Esophagus muscularis mucosa (tissue), 4 donors: ENCODE measurements at regions not wholly inside any gene's neighbourhood (a gene's known extent, or its start where the extent isn't known, plus 50 kb on each side); places are given as distances from the start of the nearest gene placed in this dataset.

Experiments
- DNase-seq: peaks from one replicate; pipeline ENCODE4 v3.0.0-alpha.2; 2017; ENCODE audit errors: extremely low spot score
- H3K27ac ChIP-seq, 4 donors: fragments of 200-600 bp; sonication (generic); replicated peaks in 1 of 4; 1 replicate in 3 of 4; 2 replicates in 1 of 4; pipeline ENCODE4 v1.5.1; 2016 to 2019; ENCODE audit warnings: mild to moderate bottlenecking in 1 of 4
- H3K27me3 ChIP-seq, 4 donors: fragments of 200-600 bp; sonication (generic); one replicate each; pipeline versions ENCODE4 v1.5.1 to v1.6.0; 2016 to 2019
- H3K36me3 ChIP-seq, 4 donors: fragments of 200-600 bp; sonication (generic); one replicate each; pipeline ENCODE4 v1.5.1; 2016 to 2019
- H3K4me1 ChIP-seq, 4 donors: fragments of 200-600 bp; sonication (generic); one replicate each; pipeline ENCODE4 v1.5.1; 2016 to 2019
- H3K4me3 ChIP-seq, 4 donors: fragments of 200-600 bp; sonication (generic); 1 replicate in 2 of 4; 2 replicates in 2 of 4; pipeline ENCODE4 v1.5.1; 2016 to 2019; ENCODE audit warnings: mild to moderate bottlenecking in 4 of 4, moderate library complexity in 1 of 4
- H3K9me3 ChIP-seq, 4 donors: fragments of 200-600 bp; sonication (generic); 1 replicate in 3 of 4; 2 replicates in 1 of 4; pipeline ENCODE4 v1.5.1; 2016 to 2019
- CTCF ChIP-seq, 3 experiments: fragments of 200-600 bp in 2 of 3; fragments of 450-650 bp in 1 of 3; sonication (generic) in 2 of 3; IDR thresholded peaks; one replicate each; pipeline ENCODE4 v1.5.1; 2017 to 2019; ENCODE audit warnings: antibody characterized with exemption in 3 of 3, mild to moderate bottlenecking in 2 of 3, moderate library complexity in 1 of 3
- EP300 ChIP-seq: sonication (generic); formaldehyde crosslinking; IDR thresholded peaks from one replicate; pipeline ENCODE4 v1.6.1; 2017; ENCODE audit warnings: antibody characterized with exemption
- POLR2A ChIP-seq: fragments of 450-650 bp; IDR thresholded peaks from one replicate; pipeline ENCODE4 v1.6.1; 2017; ENCODE audit warnings: antibody characterized with exemption, moderate library complexity, mild to moderate bottlenecking, low read depth
- POLR2AphosphoS5 ChIP-seq, 2 donors: sonication (generic); formaldehyde crosslinking; IDR thresholded peaks; one replicate each; pipeline ENCODE4 v1.6.1; 2017; ENCODE audit warnings: antibody characterized with exemption in 2 of 2
- WGBS: methylation state at CpG from one replicate; pipeline ENCODE4 v1.1.5; 2018; 5-methylcytosine and 5-hydroxymethylcytosine counted together
- intact Hi-C: fragments of 100-400 bp; cut with DNase I; formaldehyde crosslinking; loops from one replicate; pipeline ENCODE4 v1.15.1; 2023

- H3K4me3 ChIP-seq: no peak overlapping the region
- H3K27me3 ChIP-seq: no peaks in the 10 kb centered on the region
- no peaks in the 10 kb centered on the region for H3K36me3 ChIP-seq
- H3K4me1 ChIP-seq: no peaks in the 10 kb centered on the region
- H3K9me3 ChIP-seq: no peaks in the 10 kb centered on the region
- no peak for TF ChIP-seq EP300
- no peak for TF ChIP-seq CTCF (IDR thresholded peaks at IDR 0.05)
- no peak for TF ChIP-seq POLR2A
- intact Hi-C loops: no loop called here
- no peak for DNase-seq
- H3K27ac ChIP-seq: no peak overlapping the region
- 90% methylated on average over 8 of the region's 8 CpGs for WGBS
These were observed 57.3 kb downstream of the HHEX start for GRCh38 chr10:92747066-92747465.

- TF ChIP-seq EP300 (no peak), POLR2AphosphoS5 (IDR thresholded peaks at IDR 0.05) (no peak), POLR2A (no peak), CTCF (IDR thresholded peaks at IDR 0.05) (no peak)
- intact Hi-C loops: no loop called here
- Histone ChIP-seq H3K4me3 (no peak overlapping the region), H3K27ac (no peak overlapping the region), H3K9me3 (no peaks in the 10 kb centered on the region), H3K27me3 (no peaks in the 10 kb centered on the region), H3K4me1 (no peaks in the 10 kb centered on the region), H3K36me3 (no peaks in the 10 kb centered on the region)
- 79% methylated on average over 2 of the region's 2 CpGs for WGBS
- DNase-seq: no peak
These were observed 57.8 kb downstream of the HHEX start for GRCh38 chr10:92747600-92747999.

- DNase-seq: no peak
- Histone ChIP-seq H3K36me3 (no peaks in the 10 kb centered on the region), H3K4me1 (peaks cover 0 to 5% (median 2%) of the 10 kb centered on the region in 4 donors), H3K27ac (no peak overlapping the region), H3K9me3 (no peaks in the 10 kb centered on the region), H3K4me3 (no peak overlapping the region), H3K27me3 (no peaks in the 10 kb centered on the region)
- TF ChIP-seq EP300 (no peak), CTCF (IDR thresholded peaks at IDR 0.05) (no peak), POLR2AphosphoS5 (IDR thresholded peaks at IDR 0.05) (no peak), POLR2A (no peak)
- intact Hi-C loops: loop anchor here (5.0 kb wide), 1 partner anchor 49 kb away; no protein-coding TSS in a partner anchor
- WGBS: 68% methylated on average over 9 of the region's 9 CpGs
These were observed 61.2 kb downstream of the HHEX start for GRCh38 chr10:92750791-92751533.

- H3K27me3 ChIP-seq: no peaks in the 10 kb centered on the region
- H3K27ac ChIP-seq: no peak overlapping the region
- 86% methylated on average over 2 of the region's 2 CpGs for WGBS
These were observed 61.7 kb downstream of the HHEX start for GRCh38 chr10:92751534-92751811.

More at GRCh38 chr10:92751534-92751811, 61.7 kb downstream of the HHEX start:
- Histone ChIP-seq H3K4me3 (no peak overlapping the region), H3K9me3 (no peaks in the 10 kb centered on the region), H3K36me3 (no peaks in the 10 kb centered on the region), H3K4me1 (peaks cover 2 to 10% (median 5%) of the 10 kb centered on the region in 4 donors)
- no peak for DNase-seq
- intact Hi-C loops: loop anchor here (5.0 kb wide), 1 partner anchor 49 kb away; no protein-coding TSS in a partner anchor
- TF ChIP-seq EP300: no peak
- TF ChIP-seq POLR2AphosphoS5 (IDR thresholded peaks at IDR 0.05): no peak
- TF ChIP-seq CTCF (IDR thresholded peaks at IDR 0.05): no peak
- no peak for TF ChIP-seq POLR2A
